K562 (cell line): ENCODE measurements at regions not wholly inside any gene's neighbourhood (a gene's known extent, or its start where the extent isn't known, plus 50 kb on each side); places are given as distances from the start of the nearest gene placed in this dataset.

Experiments
- ATAC-seq: fragments of 200-7000 bp; cut with Tn5 transposase; 3 replicates; pipeline ENCODE4 v1.9.1; 2020; ENCODE audit warnings: moderate library complexity
- BruUV-seq: library from RNA; stranded (reverse); fragments of 400-500 nt; replicated peaks from 2 replicates; lab custom pipeline; 2021; lab: Mats Ljungman, UMichigan
- CTCF ChIA-PET: fragments of 300-600 bp; formaldehyde crosslinking; extraction: SDS; loops from one replicate; lab custom pipeline; 2021; ENCODE audit warnings: low intra/inter-chr PET ratio; lab: Yijun Ruan, JAX
- POLR2A ChIA-PET: fragments of 300-600, 350-650 bp; sonication (Branson Sonifier 250); formaldehyde crosslinking; extraction: SDS; loops from one replicate; lab custom pipeline; 2021; ENCODE audit warnings: antibody characterized with exemption, inconsistent platforms; lab: Yijun Ruan, JAX
- DNase-seq, 4 experiments: peaks; one replicate each; pipeline versions ENCODE4 v3.0.0 to v3.0.0-alpha.2; 2011 to 2018; ENCODE audit warnings: low spot score in 3 of 4, mixed read lengths in 3 of 4; ENCODE audit errors: extremely low read depth in 1 of 4
- FAIRE-seq: peaks from 2 replicates; lab custom pipeline; 2011; peaks lifted over from hg19 to GRCh38; lab: Jason Lieb, UNC
- H2AFZ ChIP-seq: 2 replicates; pipeline ENCODE4 v1.6.0; 2011; ENCODE audit warnings: low read depth, low read length, control low read depth, inconsistent platforms
- H3K27ac ChIP-seq: fragments of 200-600 bp; 3 replicates; pipeline ENCODE4 v1.8.0; 2011; ENCODE audit warnings: low read depth, mild to moderate bottlenecking, control low read depth, inconsistent platforms, low read length, moderate library complexity, mixed read lengths; ENCODE audit errors: extremely low read depth
- H3K27me3 ChIP-seq, 2 experiments: fragments of 300-600 bp in 1 of 2; 2 replicates in 1 of 2; 3 replicates in 1 of 2; pipeline versions ENCODE4 v1.6.0 to v1.8.0; 2011; ENCODE audit warnings: inconsistent platforms in 2 of 2, low read length in 2 of 2, mild to moderate bottlenecking in 1 of 2, mixed read lengths in 1 of 2, moderate library complexity in 1 of 2; ENCODE audit not compliant: control insufficient read depth in 2 of 2, insufficient read depth in 2 of 2
- H3K36me3 ChIP-seq: fragments of 300-600 bp; 3 replicates; pipeline ENCODE4 v1.8.0; 2011; ENCODE audit warnings: mild to moderate bottlenecking, low read length, inconsistent platforms; ENCODE audit not compliant: control insufficient read depth, insufficient read depth
- H3K4me1 ChIP-seq, 2 experiments: fragments of 200-600 bp in 1 of 2; replicated peaks in 1 of 2; 2 replicates in 1 of 2; 3 replicates in 1 of 2; pipeline versions ENCODE4 v1.5.1 to v1.8.0; 2011; ENCODE audit warnings: inconsistent platforms in 2 of 2, low read length in 2 of 2, mild to moderate bottlenecking in 1 of 2, mixed read lengths in 1 of 2, moderate library complexity in 1 of 2; ENCODE audit not compliant: control insufficient read depth in 2 of 2, insufficient read depth in 2 of 2
- H3K4me2 ChIP-seq: 2 replicates; pipeline ENCODE4 v1.6.1; 2011; ENCODE audit warnings: low read length, control low read depth, inconsistent platforms, mixed read lengths; ENCODE audit not compliant: insufficient read depth
- H3K4me3 ChIP-seq: fragments of 200-600 bp; sonication (generic), shearing (Covaris generic); 2 replicates; pipeline ENCODE4 v1.5.1; 2016; ENCODE audit warnings: control low read depth, inconsistent platforms
- H3K79me2 ChIP-seq: fragments of 200-600 bp; 3 replicates; pipeline ENCODE4 v1.8.0; 2011; ENCODE audit warnings: low read length, inconsistent platforms; ENCODE audit not compliant: control insufficient read depth, insufficient read depth
- H3K9ac ChIP-seq, 2 experiments: 2 replicates each; pipeline versions ENCODE4 v1.6.0 to v1.6.1; 2011; ENCODE audit warnings: low read depth in 2 of 2, low read length in 2 of 2, control low read depth in 1 of 2, inconsistent platforms in 1 of 2, mild to moderate bottlenecking in 1 of 2, mixed read lengths in 1 of 2; ENCODE audit not compliant: insufficient read depth in 1 of 2
- H3K9me1 ChIP-seq: one replicate; pipeline ENCODE4 v1.6.0; 2011; ENCODE audit warnings: inconsistent platforms, mild to moderate bottlenecking, low read length, moderate library complexity; ENCODE audit not compliant: control insufficient read depth, insufficient read depth
- H3K9me3 ChIP-seq: replicated peaks from 2 replicates; pipeline ENCODE4 v1.5.1; 2011; ENCODE audit warnings: low read depth, low read length, inconsistent platforms; ENCODE audit not compliant: control insufficient read depth, insufficient read depth
- H4K20me1 ChIP-seq: replicated peaks from 2 replicates; pipeline ENCODE4 v1.6.1; 2011; ENCODE audit warnings: low read length, inconsistent platforms, mixed read lengths; ENCODE audit not compliant: control insufficient read depth, insufficient read depth
- DNMT1 ChIP-seq: fragments of 450-650 bp; IDR thresholded peaks from 2 replicates; pipeline ENCODE4 v1.6.1; 2016; ENCODE audit warnings: antibody characterized with exemption, mild to moderate bottlenecking
- HDAC6 ChIP-seq: IDR thresholded peaks from 2 replicates; pipeline ENCODE4 v1.6.1; 2012; ENCODE audit warnings: low read depth, mild to moderate bottlenecking, control low read depth, inconsistent platforms, low read length, moderate library complexity
- PURB ChIP-seq: sonication (generic); formaldehyde crosslinking; IDR thresholded peaks from 2 replicates; pipeline ENCODE4 v1.9.0; 2021; ENCODE audit warnings: low read depth, mild to moderate bottlenecking, missing genetic modification reagents
- SREBF2 ChIP-seq: sonication (generic); formaldehyde crosslinking; IDR thresholded peaks from 2 replicates; pipeline ENCODE4 v1.4.0; 2020; ENCODE audit warnings: mild to moderate bottlenecking, missing genetic modification reagents
- ZNF197 ChIP-seq: fragments of 200-800 bp; sonication (Bioruptor generic); IDR thresholded peaks from 2 replicates; pipeline ENCODE4 v1.6.1; 2016; ENCODE audit warnings: low read depth, missing genetic modification characterization, missing compliant biosample characterization
- ZNF263 ChIP-seq: sonication (generic); formaldehyde crosslinking; IDR thresholded peaks from 2 replicates; pipeline ENCODE4 v1.8.0; 2022; ENCODE audit warnings: mild to moderate bottlenecking, missing genetic modification reagents, borderline replicate concordance
- WGBS: fragments of 100-300 bp; shearing (Covaris generic); methylation state at CpG from one replicate; pipeline ENCODE4 v1.1.6; 2016; ENCODE audit warnings: low coverage, mixed read lengths; ENCODE audit not compliant: insufficient coverage; ENCODE audit errors: missing lambda C conversion rate; 5-methylcytosine and 5-hydroxymethylcytosine counted together
- in situ Hi-C: fragments of 300-500 bp; cut with MboI; formaldehyde crosslinking; loops from 4 replicates; pipeline ENCODE4 v1.15.0; 2018; ENCODE audit warnings: inconsistent platforms, mixed read lengths
- intact Hi-C: fragments of 100-400 bp; cut with micrococcal nuclease; formaldehyde crosslinking; loops from 2 replicates; pipeline ENCODE4 v1.14.2; 2022
- TF ChIP-seq, protein P1 (sequence below): sonication (generic); formaldehyde crosslinking; IDR thresholded peaks from 2 replicates; pipeline ENCODE4 v1.8.0; 2022; ENCODE audit warnings: missing genetic modification reagents, mild to moderate bottlenecking, borderline replicate concordance
- TF ChIP-seq, protein P2 (sequence below): fragments of 450-650 bp; conservative IDR thresholded peaks from 2 replicates; pipeline ENCODE4 v1.6.1; 2016; ENCODE audit warnings: missing genetic modification characterization, low read depth, mild to moderate bottlenecking, control low read depth, missing compliant biosample characterization

DNA sequence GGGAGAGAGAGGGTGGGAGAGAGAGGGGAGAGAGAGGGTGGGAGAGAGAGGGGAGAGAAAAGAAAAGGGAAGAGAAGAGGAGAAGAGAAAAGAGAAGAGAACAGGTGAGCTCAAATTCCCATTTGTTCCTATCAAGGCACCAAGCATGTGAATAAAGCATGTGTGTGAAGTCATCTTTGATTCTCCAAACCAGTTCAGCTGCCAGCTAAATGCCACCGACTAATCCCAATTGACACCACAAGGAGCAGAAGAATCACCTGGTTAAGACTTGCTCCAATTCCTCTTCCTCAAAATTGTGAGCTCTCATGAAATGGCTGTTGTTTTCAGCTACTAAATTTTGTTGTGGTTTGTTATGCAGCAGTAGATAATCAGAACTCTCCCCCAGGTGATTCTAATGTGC lies 188.9 kb downstream of the TMX1 start:
- Histone ChIP-seq H3K9me1 (no peaks in the 10 kb centered on the region), H3K27ac (no peak overlapping the region), H3K79me2 (no peaks in the 10 kb centered on the region), H3K9ac (no peak overlapping the region), H3K9me3 (no peaks in the 10 kb centered on the region), H3K27me3 (no peaks in the 10 kb centered on the region), H3K4me1 (no peaks in the 10 kb centered on the region), H2AFZ (no peak overlapping the region), H4K20me1 (no peaks in the 10 kb centered on the region)
- POLR2A ChIA-PET = no interaction called here
- intact Hi-C loops = no loop called here
- TF ChIP-seq ZNF197 (CRISPR knock-in tag) = no peak
- TF ChIP-seq PURB (CRISPR knock-in tag) = no peak
- TF ChIP-seq, protein P1, sequence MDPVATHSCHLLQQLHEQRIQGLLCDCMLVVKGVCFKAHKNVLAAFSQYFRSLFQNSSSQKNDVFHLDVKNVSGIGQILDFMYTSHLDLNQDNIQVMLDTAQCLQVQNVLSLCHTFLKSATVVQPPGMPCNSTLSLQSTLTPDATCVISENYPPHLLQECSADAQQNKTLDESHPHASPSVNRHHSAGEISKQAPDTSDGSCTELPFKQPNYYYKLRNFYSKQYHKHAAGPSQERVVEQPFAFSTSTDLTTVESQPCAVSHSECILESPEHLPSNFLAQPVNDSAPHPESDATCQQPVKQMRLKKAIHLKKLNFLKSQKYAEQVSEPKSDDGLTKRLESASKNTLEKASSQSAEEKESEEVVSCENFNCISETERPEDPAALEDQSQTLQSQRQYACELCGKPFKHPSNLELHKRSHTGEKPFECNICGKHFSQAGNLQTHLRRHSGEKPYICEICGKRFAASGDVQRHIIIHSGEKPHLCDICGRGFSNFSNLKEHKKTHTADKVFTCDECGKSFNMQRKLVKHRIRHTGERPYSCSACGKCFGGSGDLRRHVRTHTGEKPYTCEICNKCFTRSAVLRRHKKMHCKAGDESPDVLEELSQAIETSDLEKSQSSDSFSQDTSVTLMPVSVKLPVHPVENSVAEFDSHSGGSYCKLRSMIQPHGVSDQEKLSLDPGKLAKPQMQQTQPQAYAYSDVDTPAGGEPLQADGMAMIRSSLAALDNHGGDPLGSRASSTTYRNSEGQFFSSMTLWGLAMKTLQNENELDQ = no peak
- TF ChIP-seq HDAC6 = no peak
- TF ChIP-seq SREBF2 (CRISPR knock-in tag) = no peak
- TF ChIP-seq, protein P2, sequence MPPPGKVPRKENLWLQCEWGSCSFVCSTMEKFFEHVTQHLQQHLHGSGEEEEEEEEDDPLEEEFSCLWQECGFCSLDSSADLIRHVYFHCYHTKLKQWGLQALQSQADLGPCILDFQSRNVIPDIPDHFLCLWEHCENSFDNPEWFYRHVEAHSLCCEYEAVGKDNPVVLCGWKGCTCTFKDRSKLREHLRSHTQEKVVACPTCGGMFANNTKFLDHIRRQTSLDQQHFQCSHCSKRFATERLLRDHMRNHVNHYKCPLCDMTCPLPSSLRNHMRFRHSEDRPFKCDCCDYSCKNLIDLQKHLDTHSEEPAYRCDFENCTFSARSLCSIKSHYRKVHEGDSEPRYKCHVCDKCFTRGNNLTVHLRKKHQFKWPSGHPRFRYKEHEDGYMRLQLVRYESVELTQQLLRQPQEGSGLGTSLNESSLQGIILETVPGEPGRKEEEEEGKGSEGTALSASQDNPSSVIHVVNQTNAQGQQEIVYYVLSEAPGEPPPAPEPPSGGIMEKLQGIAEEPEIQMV (tag) = no peak
- TF ChIP-seq ZNF263 (CRISPR knock-in tag) = no peak
- TF ChIP-seq DNMT1 = no peak
- TF ChIP-seq, all 486 proteins: peak for 0
- no peak overlapping the region for H3K4me3 ChIP-seq
- ATAC-seq (no peak), DNase-seq (no peak), FAIRE-seq (no peak)
- in situ Hi-C loops = no loop called here
- no TSS peak for BruUV-seq
- H3K4me2 ChIP-seq = no peak overlapping the region
- CTCF ChIA-PET = no interaction called here
- 8% methylated on average over 1 of the region's 1 CpG for WGBS
- no peaks in the 10 kb centered on the region for H3K36me3 ChIP-seq
